ENCODE measurements at regions not wholly inside any gene's neighbourhood (a gene's known extent, or its start where the extent isn't known, plus 50 kb on each side); places are given as distances from the start of the nearest gene placed in this dataset.
"Not testable (repeated sequence)": the region's sequence is repeated elsewhere in the genome, so short reads cannot be mapped to it uniquely, and the experiment has no call there.

GRCh38 chr1:199914546-199914945 is 113.0 kb upstream of the NR5A2 start:
- Histone ChIP-seq H3K4me1 (no peaks in the 10 kb centered on the region), H3K36me3 (no peaks in the 10 kb centered on the region), H3K4me3 (replicated peaks in 1 of 3) (no peak overlapping the region), H3K9me3 (no peaks in the 10 kb centered on the region), H3K27ac (no peak overlapping the region), H3K27me3 (no peaks in the 10 kb centered on the region)
- no peak for TF ChIP-seq POLR2A (IDR thresholded peaks at IDR 0.05)
- TF ChIP-seq CTCF (IDR thresholded peaks at IDR 0.05): no peak
- intact Hi-C loops (cut with DNase I): no loop called here
- 89 to 90% methylated on average over 5 of the region's 5 CpGs for WGBS, 2 donors
- DNase-seq: no peak

- no peak for DNase-seq
- TF ChIP-seq CTCF (IDR thresholded peaks at IDR 0.05): no peak
- Histone ChIP-seq H3K9me3 (no peaks in the 10 kb centered on the region), H3K4me1 (no peaks in the 10 kb centered on the region), H3K4me3 (replicated peaks in 1 of 3) (no peak overlapping the region), H3K36me3 (no peaks in the 10 kb centered on the region), H3K27me3 (no peaks in the 10 kb centered on the region), H3K27ac (no peak overlapping the region)
- 50 to 59% methylated on average over 2 of the region's 2 CpGs for WGBS, 2 donors
- intact Hi-C loops (cut with DNase I): no loop called here
These were observed 109.2 kb upstream of the NR5A2 start for GRCh38 chr1:199918196-199918769.

- H3K36me3 ChIP-seq: no peaks in the 10 kb centered on the region
- H3K27ac ChIP-seq: no peak overlapping the region
- no peaks in the 10 kb centered on the region for H3K4me1 ChIP-seq
- no peak for TF ChIP-seq CTCF (IDR thresholded peaks at IDR 0.05)
- no peak for TF ChIP-seq POLR2A (IDR thresholded peaks at IDR 0.05)
- 93 to 94% methylated on average over 2 of the region's 2 CpGs for WGBS, 2 donors
- no peaks in the 10 kb centered on the region for H3K9me3 ChIP-seq
- H3K27me3 ChIP-seq: no peaks in the 10 kb centered on the region
- intact Hi-C loops (cut with DNase I): no loop called here
- H3K4me3 ChIP-seq (replicated peaks in 1 of 3): no peak overlapping the region
- no peak for DNase-seq
These were observed 106.9 kb upstream of the NR5A2 start for GRCh38 chr1:199920635-199921034.

- no peak overlapping the region for H3K4me3 ChIP-seq (replicated peaks in 1 of 3)
- no peaks in the 10 kb centered on the region for H3K27me3 ChIP-seq
- H3K27ac ChIP-seq: no peak overlapping the region
- 84 to 88% methylated on average over 3 of the region's 3 CpGs for whole genome bisulfite sequencing, 2 donors
- no peaks in the 10 kb centered on the region for H3K9me3 ChIP-seq
- H3K4me1 ChIP-seq: no peaks in the 10 kb centered on the region
- intact Hi-C loops (cut with DNase I): no loop called here
- TF ChIP-seq POLR2A (IDR thresholded peaks at IDR 0.05) (no peak), CTCF (IDR thresholded peaks at IDR 0.05) (no peak)
- DNase-seq: no peak
- no peaks in the 10 kb centered on the region for H3K36me3 ChIP-seq
These were observed 98.0 kb upstream of the NR5A2 start for GRCh38 chr1:199929556-199929955.

- H3K4me1 ChIP-seq; intact Hi-C loops (cut with DNase I); H3K9me3 ChIP-seq; H3K27me3 ChIP-seq; H3K27ac ChIP-seq; DNase-seq; H3K36me3 ChIP-seq; H3K4me3 ChIP-seq (replicated peaks in 1 of 3): not testable (repeated sequence)
- 95 to 96% methylated on average over 5 of the region's 5 CpGs for WGBS, 2 donors
These were observed 97.4 kb upstream of the NR5A2 start for GRCh38 chr1:199930067-199930466.

Data from thyroid gland (tissue), 4 donors.